Activated CD4-positive, alpha-beta T cell treated with anti-CD3 and anti-CD28 coated beads, Interleukin-2, amount 10 ng/mL, durations not matched to agents 24 days and 14 days (primary cell): ENCODE measurements at regions not wholly inside any gene's neighbourhood (a gene's known extent, or its start where the extent isn't known, plus 50 kb on each side); places are given as distances from the start of the nearest gene placed in this dataset.
A peak's percentile ranks its signal among the peaks of the same experiment; 100 is the strongest.

ENCODE experiments used
- DNase-seq: peaks from one replicate; pipeline ENCODE4 v3.0.0; 2022
- H3K27ac Mint-ChIP-seq: one replicate; pipeline ENCODE4 v1.8.0; 2022; ENCODE audit warnings: mild to moderate bottlenecking, mixed read lengths
- H3K27me3 Mint-ChIP-seq: one replicate; pipeline ENCODE4 v1.8.0; 2022; ENCODE audit warnings: mixed read lengths
- H3K36me3 Mint-ChIP-seq: one replicate; pipeline ENCODE4 v1.8.0; 2022; ENCODE audit warnings: low read depth, mild to moderate bottlenecking, mixed read lengths
- H3K4me1 Mint-ChIP-seq: one replicate; pipeline ENCODE4 v1.8.0; 2021; ENCODE audit warnings: mixed read lengths
- H3K4me3 Mint-ChIP-seq: one replicate; pipeline ENCODE4 v1.8.0; 2022; ENCODE audit warnings: mild to moderate bottlenecking, moderate library complexity, mixed read lengths
- H3K9me3 Mint-ChIP-seq: one replicate; pipeline ENCODE4 v1.8.0; 2021; ENCODE audit warnings: mixed read lengths
- intact Hi-C: fragments of 100-400 bp; cut with micrococcal nuclease; formaldehyde crosslinking; loops from one replicate; pipeline ENCODE4 v1.15.1; 2023

DNA sequence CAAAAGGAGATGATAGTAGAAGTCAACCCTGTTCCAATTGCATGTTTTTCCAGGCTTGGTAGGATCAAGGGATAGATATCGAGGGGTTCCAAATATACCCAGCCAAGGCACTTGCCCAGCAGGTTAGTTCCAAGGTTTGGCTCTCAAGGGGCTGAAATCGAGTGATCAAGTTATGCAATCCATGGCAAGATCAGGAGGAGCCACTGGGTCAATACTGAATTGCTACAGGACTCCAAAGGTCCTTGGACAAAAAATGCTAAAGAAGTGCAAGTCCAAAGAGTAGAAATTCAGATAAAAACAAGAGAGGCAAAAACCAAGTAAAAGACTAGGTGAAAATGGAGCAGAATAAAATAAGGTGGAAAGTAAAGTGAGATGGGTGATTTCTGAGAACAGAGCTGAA, 179.1 kb upstream of the RFX3 start:
- Mint-ChIP-seq H3K27ac (no peak overlapping the region), H3K4me1 (no peaks in the 10 kb centered on the region), H3K27me3 (peaks cover 9% of the 10 kb centered on the region), H3K4me3 (no peak overlapping the region), H3K9me3 (no peaks in the 10 kb centered on the region), H3K36me3 (no peaks in the 10 kb centered on the region)
- intact Hi-C loops, result no loop called here
- no peak for DNase-seq

DNA sequence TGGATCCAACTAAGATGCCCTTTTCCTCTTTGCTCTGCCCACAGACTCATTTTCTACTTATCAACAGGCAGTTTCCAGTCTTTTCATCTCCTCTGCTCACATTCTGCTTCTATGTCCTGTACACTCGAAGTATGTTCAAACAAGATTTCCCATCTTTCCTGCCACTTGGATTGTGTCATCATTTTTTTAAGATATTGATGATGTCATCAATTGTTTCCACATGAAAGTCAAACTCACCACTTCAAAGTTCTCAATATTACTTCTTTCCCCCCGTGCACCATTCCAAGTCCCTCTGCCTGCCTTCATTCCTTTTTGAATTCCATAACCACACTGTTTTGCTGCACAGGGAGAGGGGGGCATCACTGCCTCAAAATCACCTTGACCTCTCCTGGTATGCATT, 175.0 kb upstream of the RFX3 start:
- DNase-seq, result no peak
- no peaks in the 10 kb centered on the region for H3K36me3 Mint-ChIP-seq
- intact Hi-C loops, result no loop called here
- H3K27me3 Mint-ChIP-seq, result peaks cover 9% of the 10 kb centered on the region
- no peak overlapping the region for H3K27ac Mint-ChIP-seq
- H3K4me1 Mint-ChIP-seq, result no peaks in the 10 kb centered on the region
- no peaks in the 10 kb centered on the region for H3K9me3 Mint-ChIP-seq
- no peak overlapping the region for H3K4me3 Mint-ChIP-seq

DNA sequence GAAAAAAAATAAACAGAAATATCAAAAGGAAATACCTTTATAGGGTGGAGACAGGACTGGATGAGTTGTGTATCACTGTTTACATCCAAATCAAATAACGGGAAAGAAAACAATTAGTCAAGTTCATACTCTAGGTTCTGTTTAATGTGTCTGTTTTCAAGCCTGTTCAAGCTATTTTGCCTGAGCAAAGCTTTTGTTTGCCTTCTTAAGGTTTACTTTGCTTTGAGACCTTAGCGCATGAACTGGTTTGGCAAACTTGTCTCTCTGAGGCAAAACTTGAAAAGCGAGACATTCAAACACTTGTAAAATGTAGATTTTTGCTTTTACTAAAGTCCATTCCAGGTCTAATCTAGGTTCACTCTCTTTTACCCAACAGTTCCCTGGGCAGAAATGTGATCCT, 174.1 kb upstream of the RFX3 start:
- DNase-seq, result no peak
- Mint-ChIP-seq H3K4me1 (no peaks in the 10 kb centered on the region), H3K9me3 (no peaks in the 10 kb centered on the region), H3K27me3 (peaks cover 9% of the 10 kb centered on the region), H3K36me3 (no peaks in the 10 kb centered on the region), H3K27ac (no peak overlapping the region), H3K4me3 (no peak overlapping the region)
- intact Hi-C loops, result no loop called here

DNA sequence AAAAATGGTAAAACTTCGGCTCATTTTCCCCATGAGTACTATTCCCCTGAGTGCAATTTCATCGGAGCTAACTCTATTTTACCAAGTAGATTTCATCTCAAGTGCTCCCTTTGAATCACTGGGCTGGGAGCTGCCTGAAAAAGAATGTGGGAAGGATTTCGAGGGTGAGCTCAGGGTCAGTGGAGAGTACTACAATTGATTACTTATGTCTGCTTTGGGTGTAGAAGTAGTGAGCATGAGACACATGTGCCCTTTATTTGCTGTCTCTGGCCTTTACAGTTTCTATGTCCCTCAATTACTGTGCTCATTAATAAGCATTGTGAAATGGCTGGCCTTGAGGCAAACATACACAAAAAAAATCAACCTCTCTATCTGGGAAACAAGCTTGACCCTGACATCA, 172.7 kb upstream of the RFX3 start:
- no peak for DNase-seq
- H3K27me3 Mint-ChIP-seq, result peaks cover 9% of the 10 kb centered on the region
- no peaks in the 10 kb centered on the region for H3K9me3 Mint-ChIP-seq
- intact Hi-C loops, result no loop called here
- H3K4me3 Mint-ChIP-seq, result no peak overlapping the region
- H3K36me3 Mint-ChIP-seq, result no peaks in the 10 kb centered on the region
- no peak overlapping the region for H3K27ac Mint-ChIP-seq
- H3K4me1 Mint-ChIP-seq, result no peaks in the 10 kb centered on the region

DNA sequence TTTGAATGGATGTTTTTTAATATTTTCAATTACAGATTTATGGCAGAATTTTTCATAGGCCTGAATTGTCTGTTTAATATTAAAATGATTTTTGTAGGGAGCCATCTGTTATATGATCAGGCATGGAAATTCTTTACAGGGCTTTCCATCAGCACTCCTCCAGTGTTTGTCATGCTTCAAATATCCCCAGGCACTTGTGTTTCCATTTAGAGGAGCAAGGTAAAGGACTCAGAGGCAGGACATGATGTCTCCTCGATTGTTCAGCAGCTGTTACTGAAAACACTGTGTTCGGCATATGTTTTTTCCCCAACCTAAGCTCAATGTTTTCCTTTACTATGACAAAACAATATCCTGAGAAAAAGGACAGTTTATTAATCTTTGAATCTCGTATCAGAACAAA, 172.3 kb upstream of the RFX3 start:
- no peak overlapping the region for H3K4me3 Mint-ChIP-seq
- no peaks in the 10 kb centered on the region for H3K4me1 Mint-ChIP-seq
- no peak overlapping the region for H3K27ac Mint-ChIP-seq
- no peak for DNase-seq
- no peaks in the 10 kb centered on the region for H3K36me3 Mint-ChIP-seq
- intact Hi-C loops, result no loop called here
- peaks cover 9% of the 10 kb centered on the region for H3K27me3 Mint-ChIP-seq
- H3K9me3 Mint-ChIP-seq, result no peaks in the 10 kb centered on the region

DNA sequence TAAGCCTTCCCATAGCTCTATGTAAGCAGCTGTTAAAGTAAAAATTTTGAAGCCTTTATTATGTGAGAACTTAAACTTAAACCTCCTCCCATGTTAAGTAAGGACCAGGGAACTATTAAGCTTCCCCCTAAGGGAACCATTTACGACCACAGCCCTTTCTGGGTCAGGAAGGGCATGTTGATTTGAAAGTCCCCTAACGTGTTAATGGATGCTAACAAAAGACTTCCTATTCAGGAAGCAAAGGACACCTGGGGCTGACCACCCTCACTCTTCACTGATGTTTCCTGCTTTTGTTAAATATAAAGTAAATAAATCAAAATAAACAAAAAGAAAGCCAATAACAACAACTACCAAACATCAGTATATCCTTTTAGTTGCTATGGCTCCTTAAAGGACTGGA, 170.6 kb upstream of the RFX3 start:
- no peak overlapping the region for H3K4me3 Mint-ChIP-seq
- H3K36me3 Mint-ChIP-seq, result no peaks in the 10 kb centered on the region
- H3K4me1 Mint-ChIP-seq, result no peaks in the 10 kb centered on the region
- H3K27me3 Mint-ChIP-seq, result peaks cover 8% of the 10 kb centered on the region
- peaks cover 3% of the 10 kb centered on the region for H3K9me3 Mint-ChIP-seq
- intact Hi-C loops, result no loop called here
- DNase-seq, result no peak
- no peak overlapping the region for H3K27ac Mint-ChIP-seq

DNA sequence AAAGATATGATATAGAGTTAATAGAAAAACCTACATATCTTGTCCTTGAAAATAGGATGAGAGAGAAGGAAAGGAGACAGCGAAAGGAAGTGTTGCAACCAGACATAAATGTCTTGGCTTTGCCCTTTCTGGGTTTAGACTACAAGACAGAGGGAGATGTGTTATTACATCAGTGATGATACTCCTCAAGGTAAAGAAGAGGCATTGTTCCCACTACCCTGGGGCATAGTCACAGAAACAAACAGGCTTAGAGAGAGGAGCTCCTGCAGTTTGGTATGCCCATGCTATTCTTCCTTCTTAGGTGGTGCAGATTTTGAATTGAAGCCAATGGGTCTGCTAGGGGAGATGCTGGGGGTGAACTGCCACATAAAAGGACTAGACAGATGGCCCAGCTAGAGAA, 166.8 kb upstream of the RFX3 start:
- Mint-ChIP-seq H3K27me3 (peaks cover 1% of the 10 kb centered on the region), H3K27ac (no peak overlapping the region), H3K9me3 (peaks cover 3% of the 10 kb centered on the region), H3K36me3 (no peaks in the 10 kb centered on the region), H3K4me1 (no peaks in the 10 kb centered on the region), H3K4me3 (no peak overlapping the region)
- peak; percentile 18 for DNase-seq
- intact Hi-C loops, result no loop called here

DNA sequence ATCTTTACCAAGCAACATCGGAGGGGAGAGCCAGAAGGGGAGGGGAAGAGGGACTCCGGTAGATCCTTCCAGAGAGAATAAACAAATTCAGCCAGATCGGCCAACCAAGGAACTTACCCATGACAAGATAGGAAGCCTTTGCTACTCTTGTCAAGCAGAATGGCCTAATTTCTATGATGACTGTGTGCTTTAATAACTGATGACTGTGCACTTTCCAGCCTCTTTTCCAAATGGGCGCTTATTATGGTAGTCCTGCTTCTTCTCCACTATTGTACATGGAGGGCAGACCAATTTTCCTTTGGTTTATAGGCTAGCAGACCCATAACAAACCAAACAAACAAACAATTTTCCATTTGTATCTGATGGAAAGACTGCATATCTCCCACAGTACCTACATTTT, 163.8 kb upstream of the RFX3 start:
- Mint-ChIP-seq H3K27ac (no peak overlapping the region), H3K4me1 (no peaks in the 10 kb centered on the region), H3K36me3 (no peaks in the 10 kb centered on the region), H3K27me3 (no peaks in the 10 kb centered on the region), H3K4me3 (no peak overlapping the region), H3K9me3 (peaks cover 3% of the 10 kb centered on the region)
- DNase-seq, result no peak
- intact Hi-C loops, result no loop called here

DNA sequence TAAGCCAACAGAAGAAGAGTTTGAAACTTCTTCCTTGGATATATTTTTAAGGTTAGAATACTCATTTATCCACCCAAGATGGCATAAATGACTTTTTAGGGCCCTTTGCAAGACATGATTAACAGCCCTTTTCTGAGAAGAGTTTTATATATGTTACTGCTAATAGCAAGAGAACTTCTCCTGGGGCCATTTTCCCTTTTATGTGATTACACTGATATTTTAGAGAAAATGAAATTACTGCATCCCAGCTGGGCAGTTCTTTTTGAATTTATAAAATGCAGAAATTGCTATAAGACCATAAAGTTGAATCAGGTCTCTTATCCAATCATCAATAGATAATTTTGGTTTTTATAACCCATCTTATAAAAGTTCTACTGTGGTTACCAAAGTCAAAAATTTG, 161.3 kb upstream of the RFX3 start:
- H3K4me3 Mint-ChIP-seq, result no peak overlapping the region
- no peaks in the 10 kb centered on the region for H3K27me3 Mint-ChIP-seq
- H3K9me3 Mint-ChIP-seq, result no peaks in the 10 kb centered on the region
- H3K36me3 Mint-ChIP-seq, result no peaks in the 10 kb centered on the region
- H3K27ac Mint-ChIP-seq, result no peak overlapping the region
- no peaks in the 10 kb centered on the region for H3K4me1 Mint-ChIP-seq
- DNase-seq, result no peak
- intact Hi-C loops, result no loop called here

DNA sequence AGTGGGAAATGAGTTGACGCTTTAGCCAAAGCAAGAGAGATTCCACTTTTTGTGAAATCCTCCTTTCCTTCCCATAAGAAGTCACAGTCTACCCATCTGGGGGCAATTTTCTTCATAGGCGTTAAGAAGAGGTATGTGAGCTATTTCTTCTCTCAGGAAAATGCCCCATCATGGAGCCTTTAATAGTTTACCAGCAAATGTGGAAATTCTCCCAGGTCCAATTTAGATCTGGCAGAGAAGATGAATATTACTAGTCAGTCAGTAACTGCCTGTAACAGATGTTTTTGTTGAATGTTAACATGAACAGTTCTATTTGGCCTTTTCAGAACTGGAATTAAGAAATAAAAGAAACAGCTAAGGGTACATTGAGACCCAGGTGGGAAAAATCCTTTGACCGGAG, 156.4 kb upstream of the RFX3 start:
- Mint-ChIP-seq H3K4me3 (no peak overlapping the region), H3K36me3 (no peaks in the 10 kb centered on the region), H3K9me3 (no peaks in the 10 kb centered on the region), H3K4me1 (no peaks in the 10 kb centered on the region), H3K27ac (no peak overlapping the region), H3K27me3 (no peaks in the 10 kb centered on the region)
- intact Hi-C loops, result no loop called here
- no peak for DNase-seq

DNA sequence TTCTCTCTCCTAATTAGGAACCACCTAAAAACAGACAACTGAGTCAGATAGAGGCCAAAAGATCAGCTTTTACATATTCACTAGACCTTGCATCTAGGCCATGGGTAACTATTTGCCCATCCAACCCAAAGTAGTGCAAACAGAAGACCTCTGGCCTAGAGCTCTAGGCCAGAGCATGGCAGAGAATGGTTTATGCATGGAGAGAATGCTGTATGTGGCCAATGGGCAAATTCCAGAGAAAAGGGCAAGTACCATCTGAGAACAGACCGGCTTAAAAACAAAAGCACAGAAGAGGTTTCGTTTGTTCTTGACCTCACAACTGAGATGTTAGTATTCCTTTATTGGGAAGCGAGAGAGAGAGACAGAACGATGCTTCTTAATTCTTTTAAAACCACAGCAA, 151.7 kb upstream of the RFX3 start:
- H3K9me3 Mint-ChIP-seq, result no peaks in the 10 kb centered on the region
- no peaks in the 10 kb centered on the region for H3K27me3 Mint-ChIP-seq

DNA sequence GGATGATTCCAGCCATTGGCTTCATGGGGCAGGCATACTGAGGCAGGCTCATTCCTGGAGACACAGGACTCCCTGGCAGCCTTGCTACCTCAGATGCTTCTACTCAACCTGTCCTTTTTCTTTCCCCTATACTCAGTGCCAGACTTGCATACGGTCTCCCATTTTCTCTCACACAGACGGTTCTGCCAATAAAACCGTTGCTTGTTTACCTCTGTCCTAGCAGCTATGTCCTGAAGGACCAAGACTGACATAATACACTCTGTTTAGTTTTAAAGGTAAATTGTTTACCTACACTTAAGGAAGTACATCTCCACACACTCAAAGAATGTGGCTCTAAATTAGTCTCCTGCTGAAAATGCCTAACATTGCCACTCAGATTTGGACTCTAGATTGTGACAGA, 151.0 kb upstream of the RFX3 start:
- H3K36me3 Mint-ChIP-seq, result no peaks in the 10 kb centered on the region
- DNase-seq, result no peak
- no peak overlapping the region for H3K4me3 Mint-ChIP-seq
- H3K27ac Mint-ChIP-seq, result no peak overlapping the region
- intact Hi-C loops, result no loop called here
- H3K4me1 Mint-ChIP-seq, result no peaks in the 10 kb centered on the region
- no peaks in the 10 kb centered on the region for H3K9me3 Mint-ChIP-seq
- no peaks in the 10 kb centered on the region for H3K27me3 Mint-ChIP-seq

More for the DNA sequence above, 151.7 kb upstream of the RFX3 start:
- intact Hi-C loops, result no loop called here
- H3K36me3 Mint-ChIP-seq, result no peaks in the 10 kb centered on the region
- no peak overlapping the region for H3K27ac Mint-ChIP-seq
- H3K4me3 Mint-ChIP-seq, result no peak overlapping the region
- no peak for DNase-seq
- H3K4me1 Mint-ChIP-seq, result no peaks in the 10 kb centered on the region

DNA sequence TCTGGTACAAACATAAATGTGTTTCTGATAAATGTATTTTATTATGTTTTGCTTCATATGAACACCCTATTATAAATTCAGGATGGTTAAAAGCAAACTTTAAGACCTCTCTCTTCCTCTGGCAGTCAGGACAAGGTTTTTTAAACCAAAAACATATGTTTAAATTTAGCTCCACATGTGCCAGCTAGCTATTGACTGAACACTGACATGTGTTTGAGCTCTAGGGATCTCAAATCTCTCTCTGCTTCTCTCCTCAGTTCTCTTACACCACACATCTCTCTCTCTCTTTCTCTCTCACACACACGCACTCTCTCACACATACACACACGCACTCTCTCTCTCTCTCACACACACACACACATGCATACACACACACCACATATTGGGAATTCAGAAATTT, 150.1 kb upstream of the RFX3 start:
- intact Hi-C loops, result no loop called here
- no peaks in the 10 kb centered on the region for H3K36me3 Mint-ChIP-seq
- no peaks in the 10 kb centered on the region for H3K4me1 Mint-ChIP-seq
- no peaks in the 10 kb centered on the region for H3K27me3 Mint-ChIP-seq
- no peak overlapping the region for H3K27ac Mint-ChIP-seq
- H3K9me3 Mint-ChIP-seq, result no peaks in the 10 kb centered on the region
- H3K4me3 Mint-ChIP-seq, result no peak overlapping the region
- DNase-seq, result no peak

DNA sequence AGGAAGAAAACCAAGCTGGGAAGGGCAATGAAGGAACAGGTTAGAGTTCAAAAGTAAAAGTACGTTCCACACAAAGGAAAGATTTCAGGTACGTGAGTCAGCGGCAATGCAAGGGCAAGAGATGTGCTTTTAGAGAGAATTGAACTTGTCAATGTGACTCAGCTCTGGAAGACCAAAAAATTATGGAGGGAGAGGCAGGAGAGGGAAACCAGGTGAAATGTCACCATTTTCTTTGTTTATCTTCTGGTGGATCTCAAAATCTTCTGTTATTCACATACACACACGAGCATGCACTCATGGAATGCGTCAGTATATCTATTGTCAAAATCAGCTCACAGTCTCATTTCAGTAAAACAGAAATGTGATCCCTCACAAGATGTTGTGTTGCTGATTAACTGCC, 148.8 kb upstream of the RFX3 start:
- Mint-ChIP-seq H3K9me3 (no peaks in the 10 kb centered on the region), H3K27ac (no peak overlapping the region), H3K4me3 (no peak overlapping the region), H3K36me3 (no peaks in the 10 kb centered on the region), H3K27me3 (no peaks in the 10 kb centered on the region), H3K4me1 (no peaks in the 10 kb centered on the region)
- no peak for DNase-seq
- intact Hi-C loops, result no loop called here

DNA sequence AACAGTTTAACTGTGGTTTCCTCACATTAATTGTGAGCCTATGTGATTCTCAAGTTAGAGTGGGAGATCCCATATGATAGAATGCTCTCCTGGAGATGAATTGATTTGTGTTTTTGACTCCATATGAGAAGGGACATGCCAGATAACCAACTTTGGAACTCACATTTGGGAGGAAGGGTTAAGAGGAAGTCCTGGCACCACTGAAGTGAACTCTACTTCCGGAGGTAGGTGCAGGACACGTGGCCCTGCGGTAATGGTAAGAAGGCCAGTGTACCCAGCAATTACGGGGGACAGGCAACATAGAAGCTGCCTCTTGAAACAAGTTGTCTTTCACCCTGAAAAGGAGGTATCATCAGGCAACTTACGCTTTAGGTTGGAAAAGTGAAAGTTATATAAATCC, 146.6 kb upstream of the RFX3 start:
- intact Hi-C loops, result no loop called here
- no peaks in the 10 kb centered on the region for H3K9me3 Mint-ChIP-seq
- no peaks in the 10 kb centered on the region for H3K36me3 Mint-ChIP-seq
- no peak overlapping the region for H3K27ac Mint-ChIP-seq
- no peaks in the 10 kb centered on the region for H3K27me3 Mint-ChIP-seq
- DNase-seq, result no peak
- H3K4me1 Mint-ChIP-seq, result no peaks in the 10 kb centered on the region
- no peak overlapping the region for H3K4me3 Mint-ChIP-seq

DNA sequence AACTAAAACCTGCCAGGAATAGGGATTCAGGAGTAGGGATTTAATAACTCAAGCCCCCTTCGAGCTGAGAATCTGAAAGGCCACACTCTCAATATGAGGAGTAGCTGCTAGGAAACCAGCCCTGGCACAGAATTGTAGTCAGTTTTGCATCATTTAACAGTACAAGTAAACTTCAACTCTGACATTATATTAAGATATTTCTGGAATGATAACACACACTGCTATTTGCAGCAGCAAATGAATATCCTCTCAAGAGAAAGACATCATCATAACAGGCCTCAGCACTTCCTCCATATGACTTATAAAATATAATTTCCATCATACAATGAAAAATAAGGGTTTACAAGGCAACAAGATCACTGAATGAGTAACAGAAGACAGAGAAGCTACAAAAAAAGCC, 138.2 kb upstream of the RFX3 start:
- DNase-seq, result no peak
- H3K4me1 Mint-ChIP-seq, result no peaks in the 10 kb centered on the region
- no peak overlapping the region for H3K27ac Mint-ChIP-seq
- no peaks in the 10 kb centered on the region for H3K36me3 Mint-ChIP-seq
- H3K9me3 Mint-ChIP-seq, result no peaks in the 10 kb centered on the region
- intact Hi-C loops, result no loop called here
- H3K4me3 Mint-ChIP-seq, result no peak overlapping the region
- no peaks in the 10 kb centered on the region for H3K27me3 Mint-ChIP-seq
